ENCODE measurements at regions not wholly inside any gene's neighbourhood (a gene's known extent, or its start where the extent isn't known, plus 50 kb on each side); places are given as distances from the start of the nearest gene placed in this dataset.

DNA sequence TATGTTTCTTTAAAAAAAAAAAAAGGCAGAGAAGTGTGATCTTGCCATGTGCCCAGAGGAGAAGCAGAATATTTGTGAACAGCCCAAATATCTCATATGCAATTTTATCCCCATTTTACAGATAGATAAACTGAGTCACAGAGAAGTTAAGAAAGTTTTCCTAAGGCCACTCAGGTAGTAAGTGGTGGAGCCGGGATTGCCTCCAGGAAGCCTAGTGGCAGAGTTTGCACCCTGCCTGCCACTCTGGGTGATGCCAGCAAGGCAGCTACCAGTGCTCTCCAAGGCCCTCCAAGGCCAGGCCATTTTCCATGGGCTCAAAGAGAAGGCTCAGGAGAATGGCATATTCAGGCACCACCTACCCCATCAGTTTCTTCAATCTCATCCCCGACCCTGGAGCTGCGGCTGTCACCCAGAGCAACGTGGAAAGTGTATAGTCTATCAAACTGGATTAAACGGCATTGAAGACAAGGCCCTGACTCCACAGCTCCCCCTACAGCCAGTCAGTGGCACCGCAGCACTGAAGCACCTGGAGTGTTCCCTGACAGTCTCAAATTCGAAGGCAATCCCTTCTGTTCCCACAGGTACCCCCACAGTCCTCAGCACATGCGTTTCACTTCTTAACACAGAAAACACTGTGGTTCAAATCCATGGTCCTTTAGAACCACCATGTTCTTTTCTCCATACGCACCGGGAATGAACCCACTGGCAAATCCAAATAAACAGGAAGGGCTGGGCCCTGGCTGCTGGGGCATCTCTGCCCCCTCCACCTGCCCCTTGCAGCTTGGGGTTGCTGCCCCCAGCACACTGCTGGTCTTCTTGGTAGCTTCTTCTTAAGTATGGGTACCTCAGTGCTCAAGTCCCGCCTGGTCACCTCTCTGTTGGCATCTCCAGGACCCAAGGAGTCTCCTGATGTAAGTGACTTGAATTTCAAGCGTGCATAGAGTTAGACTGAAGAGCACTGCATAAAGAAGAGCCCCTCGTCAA, 175.3 kb downstream of the INHBB start:
- TF ChIP-seq, protein P1, sequence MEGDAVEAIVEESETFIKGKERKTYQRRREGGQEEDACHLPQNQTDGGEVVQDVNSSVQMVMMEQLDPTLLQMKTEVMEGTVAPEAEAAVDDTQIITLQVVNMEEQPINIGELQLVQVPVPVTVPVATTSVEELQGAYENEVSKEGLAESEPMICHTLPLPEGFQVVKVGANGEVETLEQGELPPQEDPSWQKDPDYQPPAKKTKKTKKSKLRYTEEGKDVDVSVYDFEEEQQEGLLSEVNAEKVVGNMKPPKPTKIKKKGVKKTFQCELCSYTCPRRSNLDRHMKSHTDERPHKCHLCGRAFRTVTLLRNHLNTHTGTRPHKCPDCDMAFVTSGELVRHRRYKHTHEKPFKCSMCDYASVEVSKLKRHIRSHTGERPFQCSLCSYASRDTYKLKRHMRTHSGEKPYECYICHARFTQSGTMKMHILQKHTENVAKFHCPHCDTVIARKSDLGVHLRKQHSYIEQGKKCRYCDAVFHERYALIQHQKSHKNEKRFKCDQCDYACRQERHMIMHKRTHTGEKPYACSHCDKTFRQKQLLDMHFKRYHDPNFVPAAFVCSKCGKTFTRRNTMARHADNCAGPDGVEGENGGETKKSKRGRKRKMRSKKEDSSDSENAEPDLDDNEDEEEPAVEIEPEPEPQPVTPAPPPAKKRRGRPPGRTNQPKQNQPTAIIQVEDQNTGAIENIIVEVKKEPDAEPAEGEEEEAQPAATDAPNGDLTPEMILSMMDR (IDR thresholded peaks at IDR 0.05; ENCODE audit: low read depth, low read length, poor library complexity, severe bottlenecking): peak; percentile 86
- no peak for TF ChIP-seq EZH2phosphoT487 (IDR thresholded peaks at IDR 0.05; ENCODE audit: borderline replicate concordance, low read length)
- H3F3A ChIP-seq (ENCODE audit: control insufficient read depth, insufficient read depth): no peaks in the 10 kb centered on the region
- H3K27me3 ChIP-seq (ENCODE audit: control insufficient read depth, low read length): no peaks in the 10 kb centered on the region
- H3K4me1 ChIP-seq (ENCODE audit: control insufficient read depth, low read length): no peaks in the 10 kb centered on the region
- H3K79me2 ChIP-seq (ENCODE audit: control insufficient read depth, low read length): no peaks in the 10 kb centered on the region
- no peak overlapping the region for H3K27ac ChIP-seq (ENCODE audit: low read depth, low read length)
- no peaks in the 10 kb centered on the region for H3K9me3 ChIP-seq (ENCODE audit: control insufficient read depth, insufficient read depth, low read length)
- no peak overlapping the region for H3K4me3 ChIP-seq (ENCODE audit: low read length)
- H3K9me2 ChIP-seq (replicated peaks; ENCODE audit: control insufficient read depth, low read length): no peaks in the 10 kb centered on the region
- H4K20me1 ChIP-seq (ENCODE audit: control insufficient read depth, insufficient read depth, low read depth, low read length): no peaks in the 10 kb centered on the region
- no peaks in the 10 kb centered on the region for H3K36me3 ChIP-seq (ENCODE audit: control insufficient read depth, low read length)
- no peak overlapping the region for H3K4me2 ChIP-seq (ENCODE audit: low read length)

DNA sequence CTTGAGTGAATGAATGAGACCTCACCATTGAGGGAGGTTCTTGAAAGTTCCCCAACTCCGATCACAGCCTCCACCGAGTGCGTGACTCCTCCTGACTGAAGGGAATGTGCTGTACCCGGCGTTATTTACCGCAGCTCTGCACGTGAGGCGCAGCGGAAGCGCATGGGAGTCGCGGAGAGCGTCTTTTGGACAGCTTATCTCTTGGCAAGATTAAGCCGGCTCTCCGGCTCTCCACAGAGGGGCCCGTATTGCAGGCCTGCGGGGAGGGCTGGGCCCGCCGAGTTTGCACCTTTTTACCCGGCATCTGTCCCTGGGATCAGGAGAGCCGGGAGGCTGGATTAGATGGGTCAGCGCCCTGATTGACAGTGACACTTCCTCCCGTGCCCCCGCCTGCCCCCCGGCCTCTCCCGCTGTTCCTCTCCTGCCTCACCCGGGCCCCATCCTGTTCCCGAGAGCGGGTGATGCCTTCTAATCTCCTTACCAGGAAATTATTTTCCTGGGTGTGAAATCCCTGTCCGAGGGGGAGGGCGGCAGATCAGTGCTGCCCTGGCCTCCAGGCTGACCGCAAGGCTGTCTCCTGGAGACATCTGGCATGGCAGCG, 176.3 kb downstream of the INHBB start:
- no peak for TF ChIP-seq EZH2phosphoT487 (IDR thresholded peaks at IDR 0.05; ENCODE audit: borderline replicate concordance, low read length)
- TF ChIP-seq, protein P1 (IDR thresholded peaks at IDR 0.05; ENCODE audit: low read depth, low read length, poor library complexity, severe bottlenecking): no peak
- H3K79me2 ChIP-seq (ENCODE audit: control insufficient read depth, low read length): no peaks in the 10 kb centered on the region
- H3K27ac ChIP-seq (ENCODE audit: low read depth, low read length): no peak overlapping the region
- H3K9me3 ChIP-seq (ENCODE audit: control insufficient read depth, insufficient read depth, low read length): no peaks in the 10 kb centered on the region
- no peaks in the 10 kb centered on the region for H3K4me1 ChIP-seq (ENCODE audit: control insufficient read depth, low read length)
- no peaks in the 10 kb centered on the region for H3K36me3 ChIP-seq (ENCODE audit: control insufficient read depth, low read length)
- H3F3A ChIP-seq (ENCODE audit: control insufficient read depth, insufficient read depth): no peaks in the 10 kb centered on the region
- H3K4me3 ChIP-seq (ENCODE audit: low read length): no peak overlapping the region
- H4K20me1 ChIP-seq (ENCODE audit: control insufficient read depth, insufficient read depth, low read depth, low read length): no peaks in the 10 kb centered on the region
- H3K4me2 ChIP-seq (ENCODE audit: low read length): no peak overlapping the region
- no peaks in the 10 kb centered on the region for H3K9me2 ChIP-seq (replicated peaks; ENCODE audit: control insufficient read depth, low read length)
- H3K27me3 ChIP-seq (ENCODE audit: control insufficient read depth, low read length): no peaks in the 10 kb centered on the region

DNA sequence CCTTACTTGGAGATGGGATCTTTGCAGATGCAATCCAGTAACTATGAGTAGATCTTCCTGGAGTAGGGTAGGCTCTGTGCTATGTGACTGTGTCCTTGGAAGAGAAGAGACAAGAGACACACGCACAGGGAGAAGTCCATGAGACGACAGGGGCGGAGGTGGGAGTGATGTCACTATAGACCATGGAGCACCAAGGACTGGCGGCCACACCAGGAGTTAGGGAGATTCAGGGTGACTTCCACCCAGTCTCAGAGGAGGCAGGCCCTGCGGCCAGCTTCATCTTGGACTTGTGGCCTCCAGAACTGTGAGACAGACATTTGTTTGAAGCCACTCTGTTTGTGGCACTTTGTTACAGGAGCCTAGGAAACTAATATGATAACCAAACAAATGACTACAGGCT, 177.8 kb downstream of the INHBB start:
- H3K4me3 ChIP-seq (ENCODE audit: low read length): no peak overlapping the region
- no peak for TF ChIP-seq EZH2phosphoT487 (IDR thresholded peaks at IDR 0.05; ENCODE audit: borderline replicate concordance, low read length)
- TF ChIP-seq, protein P1 (IDR thresholded peaks at IDR 0.05; ENCODE audit: low read depth, low read length, poor library complexity, severe bottlenecking): no peak
- no peaks in the 10 kb centered on the region for H3K4me1 ChIP-seq (ENCODE audit: control insufficient read depth, low read length)
- H3F3A ChIP-seq (ENCODE audit: control insufficient read depth, insufficient read depth): no peaks in the 10 kb centered on the region
- H3K79me2 ChIP-seq (ENCODE audit: control insufficient read depth, low read length): no peaks in the 10 kb centered on the region
- H3K9me2 ChIP-seq (replicated peaks; ENCODE audit: control insufficient read depth, low read length): no peaks in the 10 kb centered on the region
- no peak overlapping the region for H3K27ac ChIP-seq (ENCODE audit: low read depth, low read length)
- no peaks in the 10 kb centered on the region for H3K9me3 ChIP-seq (ENCODE audit: control insufficient read depth, insufficient read depth, low read length)
- H3K36me3 ChIP-seq (ENCODE audit: control insufficient read depth, low read length): no peaks in the 10 kb centered on the region
- H4K20me1 ChIP-seq (ENCODE audit: control insufficient read depth, insufficient read depth, low read depth, low read length): no peaks in the 10 kb centered on the region
- H3K4me2 ChIP-seq (ENCODE audit: low read length): no peak overlapping the region
- no peaks in the 10 kb centered on the region for H3K27me3 ChIP-seq (ENCODE audit: control insufficient read depth, low read length)
